Smooth muscle cell (in vitro differentiated cells): ENCODE measurements at regions not wholly inside any gene's neighbourhood (a gene's known extent, or its start where the extent isn't known, plus 50 kb on each side); places are given as distances from the start of the nearest gene placed in this dataset.

ENCODE experiments used
- DNase-seq: peaks from one replicate; lab custom pipeline; 2025; ENCODE audit not compliant: unreplicated experiment; lab: John Stamatoyannopoulos, UW
- H2AFZ ChIP-seq: fragments of 200-600 bp; sonication (generic); 2 replicates; pipeline ENCODE4 v1.6.0; 2016; ENCODE audit warnings: antibody characterized with exemption, low read depth, mild to moderate bottlenecking
- H3F3A ChIP-seq: fragments of 200-600 bp; sonication (generic); 2 replicates; pipeline ENCODE4 v1.6.0; 2017; ENCODE audit warnings: antibody characterized with exemption, low read depth
- H3K27ac ChIP-seq: fragments of 200-600 bp; sonication (generic); 2 replicates; pipeline ENCODE4 v1.5.1; 2016; ENCODE audit warnings: low read depth, mild to moderate bottlenecking
- H3K27me3 ChIP-seq: fragments of 200-600 bp; sonication (generic); 2 replicates; pipeline ENCODE4 v1.6.1; 2016; ENCODE audit warnings: low read depth, mild to moderate bottlenecking
- H3K36me3 ChIP-seq: fragments of 200-600 bp; sonication (generic); 2 replicates; pipeline ENCODE4 v1.5.1; 2016; ENCODE audit warnings: low read depth
- H3K4me1 ChIP-seq: fragments of 200-600 bp; sonication (generic); 2 replicates; pipeline ENCODE4 v1.5.1; 2016; ENCODE audit warnings: low read depth
- H3K4me2 ChIP-seq: fragments of 200-600 bp; sonication (generic); 2 replicates; pipeline ENCODE4 v1.6.0; 2016; ENCODE audit warnings: mild to moderate bottlenecking
- H3K4me3 ChIP-seq: fragments of 200-600 bp; sonication (generic); 2 replicates; pipeline ENCODE4 v1.5.1; 2016; ENCODE audit warnings: mild to moderate bottlenecking
- H3K79me2 ChIP-seq: fragments of 200-600 bp; sonication (generic); 2 replicates; pipeline ENCODE4 v1.6.0; 2016; ENCODE audit warnings: low read depth, mild to moderate bottlenecking
- H3K9ac ChIP-seq: fragments of 200-600 bp; sonication (generic); 2 replicates; pipeline ENCODE4 v1.6.0; 2016; ENCODE audit warnings: low read depth
- H3K9me3 ChIP-seq: fragments of 200-600 bp; sonication (generic); replicated peaks from 2 replicates; pipeline ENCODE4 v1.5.1; 2016; ENCODE audit warnings: low read depth
- H4K20me1 ChIP-seq: fragments of 200-600 bp; sonication (generic); 2 replicates; pipeline ENCODE4 v1.6.0; 2016; ENCODE audit warnings: low read depth
- CTCF ChIP-seq: fragments of 200-600 bp; sonication (generic); IDR thresholded peaks from 2 replicates; pipeline ENCODE4 v1.5.1; 2017; ENCODE audit warnings: borderline replicate concordance, mild to moderate bottlenecking, antibody characterized with exemption; ENCODE audit not compliant: insufficient read depth, poor library complexity, severe bottlenecking
- WGBS: methylation state at CpG from one replicate; pipeline ENCODE4 v1.1.7; 2016; ENCODE audit warnings: low lambda C conversion rate; 5-methylcytosine and 5-hydroxymethylcytosine counted together

- no peaks in the 10 kb centered on the region for H3K79me2 ChIP-seq
- no peak overlapping the region for H2AFZ ChIP-seq
- no peaks in the 10 kb centered on the region for H3K4me1 ChIP-seq
- TF ChIP-seq CTCF, result no peak
- H3K9me3 ChIP-seq, result no peaks in the 10 kb centered on the region
- H3K9ac ChIP-seq, result no peak overlapping the region
- H3K27ac ChIP-seq, result no peak overlapping the region
- no peak overlapping the region for H3K4me2 ChIP-seq
- H3K36me3 ChIP-seq, result no peaks in the 10 kb centered on the region
- no peak overlapping the region for H3K4me3 ChIP-seq
- 75% methylated on average over 4 of the region's 4 CpGs for WGBS
- DNase-seq, result no peak
- H3F3A ChIP-seq, result no peaks in the 10 kb centered on the region
- peaks cover 10% of the 10 kb centered on the region for H3K27me3 ChIP-seq
- no peaks in the 10 kb centered on the region for H4K20me1 ChIP-seq
Observed at GRCh38 chr20:21653628-21654027, 51.8 kb upstream of the PAX1 start.

DNA sequence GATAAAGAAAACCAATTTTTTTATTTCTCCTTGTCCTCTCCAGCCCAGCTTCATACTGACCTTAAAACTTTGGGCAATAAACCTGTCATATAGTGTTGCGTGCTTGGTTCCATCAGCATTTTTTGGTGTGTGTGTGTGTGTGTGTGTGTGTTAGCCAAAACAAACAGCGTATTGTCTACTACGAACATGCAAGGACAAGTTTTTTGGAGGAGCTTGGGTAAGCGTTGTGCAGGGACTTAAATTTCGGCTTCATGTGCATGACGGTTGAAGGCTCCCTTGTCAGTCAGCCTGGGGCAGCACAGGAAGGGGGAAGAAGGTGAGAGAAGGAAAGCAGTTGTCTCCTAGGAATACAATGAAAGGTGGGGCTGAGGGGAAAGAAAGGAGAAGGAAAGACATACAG is 62.0 kb upstream of the PAX1 start:
- Histone ChIP-seq H3K4me2 (no peak overlapping the region), H4K20me1 (no peaks in the 10 kb centered on the region), H3K4me3 (no peak overlapping the region), H3K36me3 (no peaks in the 10 kb centered on the region), H3K9ac (no peak overlapping the region), H3K9me3 (no peaks in the 10 kb centered on the region), H3K79me2 (no peaks in the 10 kb centered on the region), H3F3A (no peaks in the 10 kb centered on the region), H3K27ac (no peak overlapping the region), H3K27me3 (no peaks in the 10 kb centered on the region), H2AFZ (no peak overlapping the region), H3K4me1 (no peaks in the 10 kb centered on the region)
- DNase-seq, result no peak
- 68% methylated on average over 6 of the region's 6 CpGs for WGBS
- TF ChIP-seq CTCF, result no peak

GRCh38 chr20:21640556-21640955 is 64.9 kb upstream of the PAX1 start:
- Histone ChIP-seq H3F3A (no peaks in the 10 kb centered on the region), H3K27ac (no peak overlapping the region), H4K20me1 (no peaks in the 10 kb centered on the region), H3K4me2 (no peak overlapping the region), H3K4me1 (no peaks in the 10 kb centered on the region), H3K9ac (no peak overlapping the region), H3K36me3 (no peaks in the 10 kb centered on the region), H3K9me3 (no peaks in the 10 kb centered on the region), H2AFZ (no peak overlapping the region), H3K27me3 (no peaks in the 10 kb centered on the region), H3K4me3 (no peak overlapping the region), H3K79me2 (no peaks in the 10 kb centered on the region)
- 22% methylated on average over 4 of the region's 4 CpGs for WGBS
- DNase-seq, result no peak
- TF ChIP-seq CTCF, result peak; percentile 22

DNA sequence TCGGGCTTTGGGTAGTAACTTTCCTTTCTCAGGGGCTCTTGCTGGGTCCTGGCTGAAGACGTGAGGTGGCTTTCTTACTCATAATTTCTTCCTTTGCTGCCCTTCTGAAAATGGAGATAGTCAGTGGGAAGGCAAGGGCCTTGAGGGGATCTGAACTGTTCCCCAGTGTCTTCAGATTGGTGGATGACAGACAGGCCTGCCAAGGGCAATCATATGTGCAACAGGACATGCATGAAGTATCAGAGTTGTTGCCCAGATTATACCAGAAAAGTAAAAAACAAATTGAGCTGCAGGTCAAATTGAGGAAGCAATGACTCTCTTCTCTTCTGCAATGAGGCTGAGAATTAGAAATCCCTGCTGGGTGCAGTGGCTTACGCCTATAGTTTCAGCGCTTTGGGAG is 71.6 kb upstream of the PAX1 start:
- no peak overlapping the region for H3K4me3 ChIP-seq
- H3K27me3 ChIP-seq, result no peaks in the 10 kb centered on the region
- TF ChIP-seq CTCF, result no peak
- H3K36me3 ChIP-seq, result no peaks in the 10 kb centered on the region
- H4K20me1 ChIP-seq, result no peaks in the 10 kb centered on the region
- 85% methylated on average over 4 of the region's 4 CpGs for WGBS
- no peaks in the 10 kb centered on the region for H3K9me3 ChIP-seq
- H3K4me1 ChIP-seq, result no peaks in the 10 kb centered on the region
- no peaks in the 10 kb centered on the region for H3F3A ChIP-seq
- H3K79me2 ChIP-seq, result no peaks in the 10 kb centered on the region
- DNase-seq, result no peak
- no peak overlapping the region for H3K9ac ChIP-seq
- no peak overlapping the region for H2AFZ ChIP-seq
- H3K27ac ChIP-seq, result no peak overlapping the region
- no peak overlapping the region for H3K4me2 ChIP-seq
